Glutamatergic neuron (in vitro differentiated cells): ENCODE measurements at regions not wholly inside any gene's neighbourhood (a gene's known extent, or its start where the extent isn't known, plus 50 kb on each side); places are given as distances from the start of the nearest gene placed in this dataset.
"Not testable (repeated sequence)": the region's sequence is repeated elsewhere in the genome, so short reads cannot be mapped to it uniquely, and the experiment has no call there.

Source experiments
- DNase-seq: peaks from one replicate; pipeline ENCODE4 v3.0.0; 2022
- H3K27ac Mint-ChIP-seq: one replicate; pipeline ENCODE4 v1.8.0; 2020; ENCODE audit warnings: mild to moderate bottlenecking, mixed read lengths, inconsistent platforms; ENCODE audit not compliant: unreplicated experiment
- H3K27me3 Mint-ChIP-seq: one replicate; pipeline ENCODE4 v1.8.0; 2020; ENCODE audit warnings: mild to moderate bottlenecking, moderate library complexity, mixed read lengths, inconsistent platforms; ENCODE audit not compliant: unreplicated experiment
- H3K36me3 Mint-ChIP-seq: one replicate; pipeline ENCODE4 v1.8.0; 2020; ENCODE audit warnings: mild to moderate bottlenecking, mixed read lengths, inconsistent platforms; ENCODE audit not compliant: unreplicated experiment
- H3K4me1 Mint-ChIP-seq: one replicate; pipeline ENCODE4 v1.8.0; 2020; ENCODE audit warnings: mild to moderate bottlenecking, low read depth, mixed read lengths, inconsistent platforms; ENCODE audit not compliant: unreplicated experiment
- H3K4me3 Mint-ChIP-seq: one replicate; pipeline ENCODE4 v1.8.0; 2020; ENCODE audit warnings: mild to moderate bottlenecking, mixed read lengths, inconsistent platforms; ENCODE audit not compliant: unreplicated experiment
- H3K9me3 Mint-ChIP-seq: one replicate; pipeline ENCODE4 v1.8.0; 2020; ENCODE audit warnings: mild to moderate bottlenecking, moderate library complexity, mixed read lengths, inconsistent platforms; ENCODE audit not compliant: unreplicated experiment
- TF ChIP-seq, protein P1 (sequence below): fragments of 200-600 bp; sonication (generic); IDR thresholded peaks from one replicate; pipeline ENCODE4 v1.5.0; 2021; ENCODE audit not compliant: partially characterized antibody, unreplicated experiment

DNA sequence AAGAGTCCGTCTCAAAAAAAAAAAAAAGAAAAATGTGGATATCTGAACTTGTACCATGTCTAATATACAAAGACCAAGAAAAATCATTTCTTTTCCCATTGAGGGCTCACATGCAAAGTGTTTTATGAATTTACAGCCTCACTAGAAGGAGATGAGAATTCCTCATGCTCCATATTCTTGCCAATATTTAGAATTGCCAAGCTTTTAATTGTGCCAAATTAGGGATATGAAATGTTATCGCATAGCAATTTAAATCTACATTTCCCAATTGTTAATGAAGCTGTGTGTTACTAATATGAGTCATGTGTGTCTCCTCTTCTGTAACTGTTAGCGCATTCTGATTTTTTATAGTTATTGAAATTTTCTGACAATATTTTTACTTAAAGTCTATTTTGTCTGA is 63.0 kb upstream of the CRYM start:
- TF ChIP-seq, protein P1, sequence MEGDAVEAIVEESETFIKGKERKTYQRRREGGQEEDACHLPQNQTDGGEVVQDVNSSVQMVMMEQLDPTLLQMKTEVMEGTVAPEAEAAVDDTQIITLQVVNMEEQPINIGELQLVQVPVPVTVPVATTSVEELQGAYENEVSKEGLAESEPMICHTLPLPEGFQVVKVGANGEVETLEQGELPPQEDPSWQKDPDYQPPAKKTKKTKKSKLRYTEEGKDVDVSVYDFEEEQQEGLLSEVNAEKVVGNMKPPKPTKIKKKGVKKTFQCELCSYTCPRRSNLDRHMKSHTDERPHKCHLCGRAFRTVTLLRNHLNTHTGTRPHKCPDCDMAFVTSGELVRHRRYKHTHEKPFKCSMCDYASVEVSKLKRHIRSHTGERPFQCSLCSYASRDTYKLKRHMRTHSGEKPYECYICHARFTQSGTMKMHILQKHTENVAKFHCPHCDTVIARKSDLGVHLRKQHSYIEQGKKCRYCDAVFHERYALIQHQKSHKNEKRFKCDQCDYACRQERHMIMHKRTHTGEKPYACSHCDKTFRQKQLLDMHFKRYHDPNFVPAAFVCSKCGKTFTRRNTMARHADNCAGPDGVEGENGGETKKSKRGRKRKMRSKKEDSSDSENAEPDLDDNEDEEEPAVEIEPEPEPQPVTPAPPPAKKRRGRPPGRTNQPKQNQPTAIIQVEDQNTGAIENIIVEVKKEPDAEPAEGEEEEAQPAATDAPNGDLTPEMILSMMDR: no peak
- Mint-ChIP-seq H3K36me3 (no peaks in the 10 kb centered on the region), H3K27ac (no peak overlapping the region), H3K4me3 (no peak overlapping the region), H3K27me3 (no peaks in the 10 kb centered on the region), H3K9me3 (no peaks in the 10 kb centered on the region), H3K4me1 (peaks cover 2% of the 10 kb centered on the region)
- DNase-seq: no peak

DNA sequence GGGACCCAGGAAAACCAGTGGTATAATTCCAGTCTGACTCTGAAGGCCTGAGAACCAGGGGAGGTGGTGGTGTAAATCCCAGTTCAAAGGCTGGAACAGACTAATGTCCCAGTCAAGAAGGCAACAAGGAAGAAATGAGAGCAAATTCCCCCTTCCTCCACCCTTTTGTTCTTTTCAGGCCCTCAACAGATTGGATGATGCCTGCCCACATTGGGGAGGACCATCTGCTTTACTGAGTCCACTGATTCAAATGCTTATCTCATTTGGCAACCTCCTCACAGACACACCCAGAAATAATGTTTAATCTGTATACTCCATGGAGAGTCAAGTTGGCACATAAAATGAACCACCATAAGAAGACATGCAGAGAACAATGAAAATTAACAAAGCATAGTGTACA is 61.9 kb upstream of the CRYM start:
- Mint-ChIP-seq H3K4me3 (no peak overlapping the region), H3K27ac (no peak overlapping the region), H3K9me3 (no peaks in the 10 kb centered on the region), H3K36me3 (peaks cover 6% of the 10 kb centered on the region), H3K4me1 (peaks cover 2% of the 10 kb centered on the region), H3K27me3 (no peaks in the 10 kb centered on the region)
- TF ChIP-seq, protein P1: no peak
- no peak for DNase-seq

DNA sequence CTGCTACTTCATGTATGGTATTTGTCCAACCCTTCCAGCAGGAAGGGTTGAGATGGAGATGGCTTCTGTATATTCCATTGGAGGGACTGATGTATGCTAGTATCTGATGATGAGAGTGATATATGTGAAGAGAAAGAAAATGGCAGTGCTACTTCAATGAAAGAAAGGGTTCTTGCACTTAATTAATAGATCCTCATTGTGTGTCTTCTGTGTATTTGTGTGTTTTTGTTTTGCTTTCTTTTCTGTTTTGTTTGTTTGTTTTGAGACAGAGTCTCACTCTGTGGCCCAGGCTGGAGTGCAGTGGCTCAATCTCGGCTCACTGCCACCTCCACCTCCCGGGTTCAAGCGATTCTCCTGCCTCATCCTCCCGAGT is 61.2 kb upstream of the CRYM start:
- DNase-seq: no peak
- Mint-ChIP-seq H3K4me1 (peaks cover 2% of the 10 kb centered on the region), H3K27ac (no peak overlapping the region), H3K27me3 (peaks cover 2% of the 10 kb centered on the region), H3K36me3 (peaks cover 9% of the 10 kb centered on the region), H3K9me3 (no peaks in the 10 kb centered on the region), H3K4me3 (no peak overlapping the region)
- TF ChIP-seq, protein P1: no peak

DNA sequence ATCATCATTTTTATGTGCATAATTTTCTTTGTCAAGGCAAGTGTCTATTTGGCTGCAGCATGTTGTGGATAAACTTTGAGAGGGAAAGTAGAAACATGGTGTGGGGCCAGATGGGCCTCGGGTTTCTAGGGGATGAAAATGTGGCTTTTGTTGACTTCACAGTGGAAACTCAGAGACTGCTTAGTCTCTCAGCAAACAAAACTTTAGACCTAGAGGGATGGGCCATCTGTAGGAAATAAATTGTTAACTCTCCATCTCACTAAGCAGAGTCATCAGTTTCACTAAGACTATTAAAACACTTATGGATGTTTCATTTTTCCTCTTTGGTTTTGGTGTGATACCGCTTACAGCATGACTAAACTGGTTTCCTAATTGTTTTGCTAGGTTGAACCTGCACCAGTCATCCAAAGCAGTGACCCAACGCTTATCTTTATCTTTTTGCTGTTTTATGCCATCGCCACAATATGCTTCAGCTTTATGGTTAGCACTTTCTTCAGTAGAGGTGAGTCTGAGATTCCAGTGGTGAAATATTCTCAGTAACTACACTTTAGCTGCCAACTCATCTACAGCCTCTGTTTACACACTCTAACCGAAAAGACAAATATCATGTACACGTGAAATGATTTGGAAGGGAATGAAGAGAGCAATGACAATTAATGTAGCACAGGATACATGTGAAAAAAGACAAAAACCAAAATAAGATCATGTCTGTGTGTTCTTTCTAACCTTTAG is 60.6 kb upstream of the CRYM start:
- Mint-ChIP-seq H3K4me3 (no peak overlapping the region), H3K4me1 (peaks cover 2% of the 10 kb centered on the region), H3K27me3 (peaks cover 2% of the 10 kb centered on the region), H3K9me3 (no peaks in the 10 kb centered on the region), H3K27ac (no peak overlapping the region), H3K36me3 (peaks cover 9% of the 10 kb centered on the region)
- TF ChIP-seq, protein P1: no peak
- DNase-seq: no peak

DNA sequence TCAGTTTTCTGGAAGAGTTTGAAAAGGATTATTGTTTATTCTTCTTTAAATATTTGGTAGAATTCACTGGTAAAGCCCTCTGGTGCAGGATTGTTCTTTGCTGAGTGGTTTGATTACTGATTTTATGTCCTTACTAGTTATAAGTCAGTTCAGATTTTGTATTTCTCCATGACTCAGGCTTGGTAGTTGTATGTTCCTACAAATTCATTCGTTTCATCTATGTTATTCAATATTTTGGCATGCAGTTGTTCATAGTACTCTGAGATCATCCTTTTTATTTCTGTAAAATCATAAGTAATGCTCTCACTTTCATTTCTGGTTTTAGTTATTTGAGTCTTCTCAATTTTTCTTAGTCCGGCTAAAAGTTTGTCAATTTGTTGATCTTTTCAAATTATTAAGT is 58.1 kb upstream of the CRYM start:
- Mint-ChIP-seq H3K9me3 (peaks cover 2% of the 10 kb centered on the region), H3K27me3 (peaks cover 2% of the 10 kb centered on the region), H3K27ac (no peak overlapping the region), H3K4me1 (peaks cover 2% of the 10 kb centered on the region), H3K36me3 (peaks cover 9% of the 10 kb centered on the region), H3K4me3 (no peak overlapping the region)
- DNase-seq: no peak
- TF ChIP-seq, protein P1: no peak

DNA sequence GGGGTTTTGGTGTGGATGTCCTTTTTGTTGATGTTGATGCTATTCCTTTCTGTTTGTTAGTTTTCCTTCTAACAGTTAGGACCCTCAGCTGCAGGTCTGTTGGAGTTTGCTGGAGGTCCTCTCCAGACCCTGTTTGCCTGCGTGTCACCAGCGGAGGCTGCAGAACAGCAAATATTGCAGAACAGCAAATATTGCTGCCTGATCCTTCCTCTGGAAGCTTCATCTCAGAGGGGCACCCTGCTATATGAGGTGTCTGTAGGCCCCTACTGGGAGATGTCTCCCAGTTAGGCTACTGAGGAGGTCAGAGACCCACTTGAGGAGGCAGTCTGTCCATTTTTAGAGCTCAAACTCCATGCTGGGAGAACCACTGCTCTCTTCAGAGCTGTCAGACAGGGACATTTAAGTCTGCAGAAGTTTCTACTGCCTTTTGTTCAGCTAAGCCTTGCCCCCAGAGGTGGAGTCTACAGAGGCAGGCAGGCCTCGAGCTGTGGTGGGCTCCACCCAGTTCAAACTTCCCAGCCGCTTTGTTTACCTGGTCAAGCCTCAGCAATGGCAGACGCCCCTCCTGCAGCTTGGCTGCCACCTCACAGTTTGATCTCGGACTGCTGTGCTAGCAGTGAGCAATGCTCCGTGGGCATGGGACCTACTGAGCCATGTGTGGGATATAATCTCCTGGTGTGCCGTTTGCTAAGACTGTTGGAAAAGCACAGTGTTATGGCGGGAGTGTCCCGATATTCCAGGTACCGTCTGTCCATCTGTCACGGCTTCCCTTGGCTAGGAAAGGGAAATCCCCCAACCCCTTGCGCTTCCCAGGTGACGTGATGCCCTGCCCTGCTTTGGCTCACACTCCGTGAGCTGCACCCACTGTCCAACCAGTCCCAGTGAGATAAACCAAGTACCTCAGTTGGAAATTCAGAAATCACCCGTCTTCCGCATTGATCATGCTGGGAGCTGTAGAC is 56.4 kb upstream of the CRYM start:
- H3K36me3 Mint-ChIP-seq, H3K4me3 Mint-ChIP-seq, DNase-seq, H3K27ac Mint-ChIP-seq, H3K27me3 Mint-ChIP-seq, H3K9me3 Mint-ChIP-seq, H3K4me1 Mint-ChIP-seq: not testable (repeated sequence)

DNA sequence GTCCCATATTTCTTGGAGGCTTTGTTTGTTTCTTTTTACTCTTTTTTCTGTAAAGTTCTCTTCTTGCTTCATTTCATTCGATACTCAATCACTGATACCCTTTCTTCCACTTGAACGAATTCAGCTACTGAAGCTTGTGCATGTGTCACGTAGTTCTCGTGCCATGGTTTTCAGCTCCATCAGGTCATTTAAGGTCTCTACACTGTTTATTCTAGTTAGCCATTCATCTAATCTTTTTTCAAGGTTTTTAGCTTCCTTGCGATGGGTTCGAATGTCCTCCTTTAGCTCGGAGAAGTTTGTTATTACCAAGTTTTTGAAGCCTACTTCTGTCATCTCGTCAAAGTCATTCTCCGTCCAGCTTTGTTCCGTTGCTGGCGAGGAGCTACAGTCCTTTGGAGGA is 55.6 kb upstream of the CRYM start:
- not testable (repeated sequence) for H3K27ac Mint-ChIP-seq, H3K4me3 Mint-ChIP-seq, DNase-seq, H3K4me1 Mint-ChIP-seq, H3K9me3 Mint-ChIP-seq, H3K27me3 Mint-ChIP-seq, H3K36me3 Mint-ChIP-seq
